Stimulated activated CD8-positive, alpha-beta memory T cell treated with anti-CD3 and anti-CD28 coated beads, Interleukin-7, amount 100 ng/mL, for 48 hours (primary cell): ENCODE measurements at regions not wholly inside any gene's neighbourhood (a gene's known extent, or its start where the extent isn't known, plus 50 kb on each side); places are given as distances from the start of the nearest gene placed in this dataset.

Experiments
- DNase-seq, 2 donors: peaks; one replicate each; pipeline ENCODE4 v3.0.0-alpha.2; 2020; ENCODE audit warnings: low read depth in 1 of 2; ENCODE audit errors: extremely low read depth in 1 of 2

DNA sequence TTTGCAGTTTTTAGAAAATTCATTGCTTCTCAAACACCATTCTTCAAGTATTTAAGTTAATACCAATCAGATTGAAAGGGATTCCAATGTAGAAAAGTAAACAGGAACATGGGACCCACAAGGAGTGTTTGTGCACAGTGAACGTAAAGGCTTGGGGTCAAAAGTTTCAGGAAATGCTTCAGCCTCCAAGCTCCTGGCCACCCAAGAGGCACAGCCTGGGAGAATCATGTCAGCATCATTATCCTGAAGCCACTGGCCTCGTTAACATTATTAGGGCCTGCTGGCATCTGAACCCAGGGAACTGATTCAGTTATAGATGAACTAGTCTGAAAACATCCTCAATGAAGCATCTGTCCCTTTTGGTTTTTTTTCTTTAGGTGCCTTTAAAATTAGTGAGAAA is 122.9 kb downstream of the NXNL2 start:
- DNase-seq = no peak

DNA sequence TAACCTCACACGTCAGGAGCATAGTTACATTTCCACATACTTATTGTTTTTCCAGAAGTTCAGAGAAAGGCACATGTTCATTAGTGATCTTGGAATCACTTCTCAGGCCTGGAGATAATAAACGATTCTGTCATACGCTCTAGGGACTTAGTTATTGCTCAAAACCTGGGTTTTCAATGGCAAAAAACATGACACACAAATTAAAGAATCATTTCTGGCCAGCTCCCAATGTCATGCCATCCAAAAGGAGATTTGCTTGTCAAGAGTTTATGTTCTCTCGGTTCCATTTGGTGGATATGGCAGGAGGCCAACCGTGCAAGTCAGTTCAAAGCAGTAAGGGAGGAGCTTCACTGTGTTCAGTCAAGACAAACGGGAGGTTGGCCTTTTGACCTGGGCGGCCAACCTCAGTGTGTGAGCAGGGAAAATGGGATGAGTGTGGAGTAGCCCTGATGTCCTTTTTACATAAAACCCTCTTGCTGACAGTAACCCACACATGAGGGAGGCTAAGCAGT is 123.4 kb downstream of the NXNL2 start:
- DNase-seq = no peak

DNA sequence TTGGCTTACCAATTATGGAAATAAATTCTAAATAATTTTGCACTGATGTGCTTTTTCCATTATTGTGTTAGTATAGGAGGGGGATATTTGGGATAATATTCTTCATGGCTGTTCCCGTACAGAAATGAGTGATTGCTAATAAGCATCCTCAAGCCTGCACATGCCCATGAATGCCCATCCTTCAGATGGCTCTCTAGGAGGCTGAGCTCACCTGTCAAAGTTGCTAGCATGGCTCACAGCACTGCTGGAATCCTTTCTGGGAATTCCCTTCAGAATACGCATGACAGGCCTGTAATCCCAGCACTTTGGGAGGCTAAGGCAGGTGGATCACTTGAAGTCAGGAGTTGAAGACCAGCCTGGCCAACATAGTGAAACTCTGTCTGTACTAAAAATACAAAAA is 124.1 kb downstream of the NXNL2 start:
- no peak for DNase-seq

DNA sequence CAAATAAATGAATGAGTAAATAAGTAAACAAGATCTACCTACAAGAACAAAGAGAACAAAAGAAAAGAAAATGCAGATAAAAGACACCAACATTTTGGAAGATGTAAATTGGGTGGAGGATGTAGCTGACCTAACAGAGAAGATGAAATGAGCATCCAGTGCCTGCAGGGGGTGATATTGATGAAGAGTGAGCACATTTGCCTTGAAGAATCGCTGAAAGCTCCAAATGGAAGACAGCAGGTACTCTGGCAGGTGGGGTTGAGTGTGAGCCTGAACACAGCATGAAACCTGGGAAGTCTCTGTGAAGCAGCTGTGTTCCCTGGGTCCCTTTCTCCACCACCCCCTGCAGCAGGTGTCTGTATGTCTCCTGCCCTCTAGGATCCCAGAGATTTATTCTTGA is 125.6 kb downstream of the NXNL2 start:
- no peak for DNase-seq

DNA sequence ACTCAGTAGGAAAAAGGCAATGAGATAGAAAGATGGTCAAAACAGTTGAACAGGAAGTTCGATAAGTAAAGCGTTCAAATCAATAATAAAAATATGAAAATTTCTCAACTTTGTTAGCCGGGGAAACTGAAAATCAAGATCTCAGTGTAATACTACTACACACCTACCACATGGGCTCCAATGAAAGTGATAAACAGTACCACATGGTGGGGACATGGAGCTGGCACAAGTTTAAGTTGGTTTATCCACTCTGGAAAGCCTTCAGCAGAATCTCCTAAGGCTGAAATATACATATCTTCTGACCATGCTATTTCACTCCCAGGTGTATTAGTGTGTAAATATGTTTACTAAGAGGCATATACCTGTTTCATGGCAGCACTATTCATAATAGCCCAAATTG is 126.8 kb downstream of the NXNL2 start:
- DNase-seq = no peak

DNA sequence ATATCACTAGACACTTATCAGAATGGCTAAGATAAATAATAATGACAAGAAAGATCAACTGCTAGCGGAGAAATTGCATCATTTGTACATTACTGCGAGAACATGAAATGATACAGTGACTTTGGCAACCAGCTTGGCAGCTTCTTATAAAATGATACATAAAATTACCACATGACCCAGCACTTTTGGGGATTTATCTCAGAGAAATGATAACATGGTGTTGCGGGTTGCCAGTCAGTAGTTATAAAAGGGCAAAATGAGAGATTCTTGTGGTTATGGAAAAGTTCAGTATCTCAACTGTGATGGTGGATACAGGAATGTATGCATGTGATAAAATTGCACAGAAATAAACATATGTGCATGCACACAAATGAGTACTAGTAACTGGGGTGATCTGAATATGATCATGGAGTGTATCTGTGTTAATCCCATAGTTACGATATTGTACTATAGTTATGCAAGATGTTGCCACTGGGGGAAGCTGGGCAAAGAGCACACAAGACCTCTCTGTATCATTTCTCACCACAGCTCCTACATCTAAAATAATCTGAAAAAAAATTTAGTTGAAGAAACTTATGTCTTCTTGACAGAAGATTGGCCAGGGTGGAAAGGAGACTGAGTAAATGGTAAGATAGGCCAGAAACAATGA is 128.9 kb downstream of the NXNL2 start:
- DNase-seq = no peak

DNA sequence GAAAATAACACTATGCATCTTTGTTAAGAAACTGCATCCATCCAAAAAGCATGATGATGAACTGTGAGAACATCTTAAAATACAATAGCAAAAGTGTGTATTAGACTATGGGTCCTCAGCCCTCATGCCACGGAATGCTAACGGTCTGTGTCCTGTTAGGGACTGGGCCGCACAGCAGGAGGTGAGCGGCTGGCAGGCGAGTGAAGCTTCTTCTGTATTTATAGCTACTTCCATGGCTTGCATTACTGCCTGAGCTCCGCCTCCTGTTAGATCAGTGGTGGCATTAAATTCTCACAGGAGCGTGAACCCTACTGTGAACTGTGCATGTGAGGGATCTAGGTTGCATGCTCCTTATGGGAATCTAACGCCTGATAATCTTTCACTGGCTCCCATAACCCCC is 129.8 kb downstream of the NXNL2 start:
- DNase-seq = no peak

DNA sequence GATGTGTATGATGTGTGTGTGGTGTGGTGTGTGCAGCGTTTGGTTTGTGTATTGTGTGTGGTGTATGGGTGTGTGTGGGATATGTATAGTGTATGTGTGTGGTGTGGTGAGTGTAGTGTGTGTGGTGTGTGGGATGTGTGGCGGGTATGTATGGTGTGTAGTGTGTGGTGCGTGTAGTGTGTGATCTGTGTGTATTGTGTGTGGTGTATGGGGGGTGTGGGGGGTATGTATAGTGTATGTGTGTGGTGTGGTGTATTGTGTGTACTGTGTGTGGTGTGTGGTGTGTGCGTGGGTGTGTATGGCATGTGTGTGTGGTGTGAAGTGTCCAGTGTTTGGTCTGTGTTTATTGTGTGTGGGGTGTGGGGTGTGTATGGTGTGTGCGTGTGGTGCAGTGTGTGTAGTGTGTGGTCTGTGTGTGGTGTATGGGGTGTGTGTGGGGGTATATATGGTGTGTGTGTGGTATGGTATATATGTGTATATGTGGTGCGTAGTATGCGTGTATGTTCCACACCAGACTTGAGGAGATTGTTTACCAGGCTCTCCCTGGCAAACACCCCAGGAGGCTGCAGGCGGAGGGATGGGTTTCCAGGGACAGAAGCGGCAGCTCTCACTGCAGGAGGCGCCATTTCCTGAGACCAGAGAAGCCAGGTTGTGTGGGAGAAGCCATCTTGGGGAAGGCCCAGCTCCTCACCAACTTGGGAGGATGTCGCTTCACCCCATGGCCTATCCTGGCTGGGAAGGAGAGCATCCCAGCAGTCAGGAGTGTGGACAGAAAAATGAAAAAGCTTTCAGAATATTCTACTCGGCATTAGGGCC is 138.1 kb downstream of the NXNL2 start:
- no peak for DNase-seq

DNA sequence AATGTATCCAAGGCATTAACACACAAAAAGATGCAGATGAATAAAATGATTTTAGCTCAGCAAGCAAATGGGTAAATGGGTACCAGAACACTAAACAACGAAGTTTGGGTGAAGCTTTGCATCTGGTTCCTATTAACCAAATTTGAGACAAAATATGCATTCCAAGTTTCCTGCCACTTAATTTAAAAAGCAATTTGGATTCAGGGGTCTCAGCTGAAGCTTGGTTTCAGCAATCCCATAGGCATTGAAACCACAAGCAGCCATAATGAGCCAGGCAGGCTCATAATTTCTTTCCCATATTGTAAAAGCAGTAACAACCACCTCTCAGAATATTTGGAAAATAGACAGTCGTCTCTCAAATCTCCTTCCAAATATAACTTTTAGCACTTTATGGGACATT is 138.9 kb downstream of the NXNL2 start:
- no peak for DNase-seq

DNA sequence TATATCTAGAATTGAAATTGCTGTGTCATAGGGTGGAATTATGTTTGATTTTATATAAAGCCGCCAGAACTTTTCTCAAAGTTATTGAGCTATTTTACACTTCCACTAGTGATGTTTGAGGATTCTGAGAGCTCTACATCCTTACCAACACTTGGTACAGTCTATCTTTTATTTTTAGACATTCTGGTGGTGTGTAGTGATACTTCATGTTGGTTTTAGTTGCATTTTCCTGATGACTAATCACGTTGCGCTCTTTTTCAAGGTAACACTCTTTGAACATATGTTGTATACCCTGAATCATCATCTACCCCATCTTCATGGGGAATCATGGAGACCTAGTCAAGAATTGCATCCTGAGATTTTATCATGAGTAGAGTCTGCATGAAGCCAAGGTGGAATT is 141.7 kb downstream of the NXNL2 start:
- no peak for DNase-seq

DNA sequence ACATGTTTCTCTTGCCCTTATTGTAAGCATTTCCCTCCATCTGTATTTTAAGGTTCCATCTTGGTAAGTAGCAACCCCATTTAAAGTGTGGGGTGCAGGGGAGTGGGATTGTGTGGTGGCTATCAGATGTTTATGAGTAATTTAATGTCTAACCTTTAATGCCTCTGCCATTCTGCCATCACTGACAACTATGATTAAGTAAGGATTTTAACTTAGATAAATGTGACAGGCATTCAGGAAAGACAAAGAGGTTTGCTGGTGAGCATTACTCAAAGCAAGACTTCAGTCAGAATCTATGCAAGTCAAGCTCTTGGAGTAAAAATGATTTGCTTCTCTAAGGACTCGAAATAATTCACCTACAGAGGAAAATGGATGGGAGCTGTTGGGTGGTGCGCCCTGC is 143.0 kb downstream of the NXNL2 start:
- DNase-seq = no peak

DNA sequence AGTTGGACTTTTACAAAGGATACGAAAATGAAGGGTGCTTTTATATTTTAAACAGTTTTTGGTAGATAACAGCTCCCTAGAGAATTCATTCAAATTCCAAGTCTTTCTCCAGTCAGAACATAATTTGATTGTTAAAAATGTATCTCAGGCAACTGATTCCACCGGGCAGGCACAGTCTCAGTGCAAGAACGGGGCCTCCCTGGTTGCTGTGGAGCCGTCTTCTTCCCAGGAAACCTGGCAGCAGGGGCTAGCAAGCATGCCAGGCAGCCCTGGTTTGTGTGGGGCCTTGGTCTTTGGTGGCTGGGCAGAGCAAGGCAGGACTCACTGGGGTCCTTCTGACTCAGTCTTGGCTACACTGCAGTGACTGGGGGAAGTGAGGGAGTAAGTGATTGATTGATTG is 143.5 kb downstream of the NXNL2 start:
- no peak for DNase-seq

DNA sequence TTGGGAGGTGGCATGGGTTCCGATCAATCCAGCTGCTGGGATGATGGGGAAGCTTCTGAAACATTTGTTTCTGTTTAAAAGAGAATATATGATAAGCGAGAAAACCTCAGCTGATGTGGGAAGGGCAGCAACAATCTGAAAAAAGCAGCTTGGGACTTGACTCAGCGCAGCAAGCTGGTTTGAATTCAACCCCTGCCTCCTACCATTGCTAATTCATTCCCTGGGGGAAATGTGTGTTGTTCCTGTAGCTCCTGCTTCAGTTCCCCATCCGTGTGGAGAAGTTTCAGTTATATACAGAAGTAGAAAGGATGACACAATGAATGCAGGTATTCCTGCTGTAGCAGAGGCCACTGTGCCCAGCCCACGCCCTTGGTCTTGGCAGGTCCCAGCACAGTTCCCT is 145.1 kb downstream of the NXNL2 start:
- no peak for DNase-seq

DNA sequence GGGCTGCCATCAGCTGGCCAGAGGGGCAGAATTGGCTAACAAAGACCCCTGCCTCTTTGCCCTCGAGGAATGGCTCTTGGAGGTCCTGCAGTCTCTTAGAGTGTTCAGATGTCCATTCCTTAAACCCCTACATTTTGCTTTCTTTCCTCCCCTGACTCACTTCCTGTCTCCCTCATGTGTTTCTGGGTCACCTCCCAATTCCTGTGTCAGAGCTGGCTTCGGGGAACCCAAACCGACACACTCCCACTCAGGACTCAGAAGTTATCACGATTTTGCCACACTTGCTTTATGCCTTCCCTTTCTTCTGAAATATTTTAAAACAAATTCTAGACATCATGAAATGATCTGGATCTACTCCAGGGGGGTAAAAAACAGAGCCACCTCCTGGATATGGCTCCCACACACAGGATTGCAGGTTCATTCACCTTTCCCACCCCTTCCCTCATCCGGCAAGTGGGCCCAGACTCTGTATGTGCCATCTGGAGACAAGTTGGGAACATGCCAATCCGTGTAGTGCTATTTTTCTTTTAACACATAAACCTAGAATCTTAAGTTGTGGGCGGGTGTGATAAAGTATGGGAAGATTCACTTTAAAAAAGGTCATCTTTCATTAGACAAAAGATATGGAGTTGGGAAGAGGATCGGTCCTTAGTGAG is 145.7 kb downstream of the NXNL2 start:
- DNase-seq = no peak

DNA sequence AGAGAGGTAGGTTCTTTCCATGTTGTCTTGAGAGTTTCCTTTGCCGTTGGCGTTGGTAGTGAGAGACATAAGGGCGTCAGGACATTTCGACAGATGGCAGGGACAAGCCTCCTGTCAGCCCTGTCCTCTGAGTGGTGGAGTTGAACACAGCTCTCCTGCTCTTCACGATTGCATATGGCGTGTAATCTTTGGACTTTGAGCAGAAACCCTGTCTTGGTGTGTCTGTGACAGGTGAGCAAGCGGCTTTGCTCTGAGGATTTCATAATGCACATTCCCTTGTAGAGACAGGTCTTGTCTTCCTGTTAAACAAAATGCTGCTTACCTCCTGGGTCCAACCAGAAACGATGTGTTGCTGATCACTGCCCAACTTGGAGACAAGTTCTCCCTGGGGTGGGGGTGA is 146.5 kb downstream of the NXNL2 start:
- DNase-seq = no peak

DNA sequence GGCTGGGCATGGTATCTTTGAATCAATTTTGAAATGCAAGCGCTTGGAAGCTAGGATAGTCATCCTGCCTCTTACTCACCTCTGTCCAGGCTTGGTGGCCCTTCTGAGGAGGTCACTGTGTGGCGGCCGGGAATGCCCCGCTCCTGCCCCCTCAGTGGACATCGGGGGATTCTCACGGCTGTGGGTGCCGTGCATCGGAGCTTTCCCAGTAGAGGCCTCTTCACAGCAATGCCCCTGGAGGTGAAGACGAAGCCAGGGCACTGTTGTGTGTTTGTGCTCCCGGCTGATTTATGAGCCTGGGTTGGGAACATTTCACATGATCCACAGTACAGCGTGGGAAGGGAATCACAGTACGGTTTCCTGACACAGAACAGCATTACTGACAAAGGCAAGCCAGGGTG is 147.5 kb downstream of the NXNL2 start:
- no peak for DNase-seq

DNA sequence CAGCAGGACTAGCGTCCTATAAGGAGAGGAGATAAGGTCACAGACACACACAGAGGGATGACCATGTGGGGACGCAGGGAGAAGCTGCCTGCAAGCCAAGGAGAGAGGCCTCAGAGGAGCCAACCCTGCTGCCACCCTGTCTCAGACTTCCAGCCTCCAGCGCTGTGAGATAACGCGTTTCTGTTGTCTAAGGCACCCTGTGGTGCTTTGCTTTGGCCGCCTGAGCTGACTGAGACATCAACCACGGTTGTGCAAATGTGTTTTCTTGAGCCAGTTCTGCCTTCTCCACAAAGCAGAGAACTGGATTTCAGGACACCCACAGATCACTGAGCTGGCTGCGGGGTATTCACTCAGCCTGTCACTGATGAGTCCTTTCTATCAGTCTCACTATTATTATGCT is 149.1 kb downstream of the NXNL2 start:
- no peak for DNase-seq

DNA sequence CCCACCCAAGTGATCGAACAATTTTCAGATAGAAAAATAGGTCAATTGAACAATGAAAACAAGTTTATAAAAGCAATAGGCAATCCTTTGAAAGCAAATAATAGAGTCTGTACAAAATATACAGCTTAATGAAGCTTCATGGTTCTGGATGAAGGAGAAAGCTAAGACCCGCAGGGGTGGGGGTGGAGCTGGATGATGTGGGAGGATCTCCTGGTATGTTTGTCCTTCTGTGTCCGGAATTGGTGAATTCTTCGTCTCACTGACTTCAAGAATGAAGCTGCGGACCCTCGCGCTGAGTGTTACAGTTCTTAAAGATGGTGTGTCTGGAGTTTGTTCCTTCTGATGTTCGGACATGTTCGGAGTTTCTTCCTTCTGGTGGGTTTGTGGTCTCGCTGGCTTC is 149.9 kb downstream of the NXNL2 start:
- DNase-seq = no peak

DNA sequence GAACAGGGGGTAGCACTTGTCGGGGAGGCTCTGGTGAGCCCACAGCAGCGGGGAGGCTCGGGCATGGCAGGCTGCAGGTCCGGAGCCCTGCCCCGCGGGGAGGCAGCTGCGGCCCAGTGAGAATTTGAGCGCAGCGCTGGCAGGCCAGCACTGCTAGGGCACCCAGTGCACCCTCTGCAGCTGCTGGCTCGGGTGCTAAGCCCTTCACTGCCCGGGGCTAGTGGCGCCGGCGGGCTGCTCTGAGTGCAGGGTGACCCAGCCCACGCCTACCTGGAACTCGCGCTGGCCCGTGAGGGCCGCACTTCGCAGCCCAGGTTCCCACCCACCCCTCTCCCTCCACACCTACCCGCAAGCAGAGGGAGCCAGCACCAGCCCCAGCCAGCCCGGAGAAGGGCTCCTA is 151.0 kb downstream of the NXNL2 start:
- no peak for DNase-seq

DNA sequence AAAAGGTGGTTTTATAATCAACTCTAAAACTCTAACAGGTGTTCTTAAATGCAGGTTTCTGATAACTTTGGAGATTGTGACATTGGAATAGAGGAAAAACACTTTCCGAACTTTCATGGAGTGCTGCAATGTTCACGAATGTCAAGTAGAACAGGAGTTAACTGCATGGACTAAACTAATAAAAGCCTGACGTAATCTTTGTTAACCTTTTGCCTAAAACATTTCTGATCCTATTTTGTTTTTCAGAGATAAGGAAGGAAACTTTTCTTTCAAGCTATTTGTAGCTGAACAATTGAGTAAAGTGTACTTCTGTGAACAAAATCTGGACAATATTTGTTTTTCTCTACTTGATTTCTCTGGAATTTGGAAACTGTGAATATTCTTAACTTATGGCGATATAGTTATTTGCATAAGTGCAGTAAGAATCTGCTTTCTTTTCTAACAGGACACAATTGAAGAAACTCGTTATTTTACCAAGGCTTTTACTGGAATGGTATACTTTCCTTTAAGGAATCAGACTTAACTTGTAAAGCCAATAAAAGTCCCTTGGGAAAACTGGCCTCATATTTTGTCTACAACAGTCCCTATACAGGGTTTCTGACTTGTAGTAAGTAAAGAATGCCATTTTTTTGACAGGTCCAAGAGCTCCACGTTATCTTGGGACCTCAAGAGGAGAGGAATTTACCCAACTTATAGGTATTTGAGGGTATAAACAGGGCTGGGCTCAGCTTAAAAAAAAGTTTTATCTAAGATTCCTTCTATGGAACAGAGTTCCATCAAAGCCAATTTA is 154.7 kb downstream of the NXNL2 start:
- DNase-seq = no peak

DNA sequence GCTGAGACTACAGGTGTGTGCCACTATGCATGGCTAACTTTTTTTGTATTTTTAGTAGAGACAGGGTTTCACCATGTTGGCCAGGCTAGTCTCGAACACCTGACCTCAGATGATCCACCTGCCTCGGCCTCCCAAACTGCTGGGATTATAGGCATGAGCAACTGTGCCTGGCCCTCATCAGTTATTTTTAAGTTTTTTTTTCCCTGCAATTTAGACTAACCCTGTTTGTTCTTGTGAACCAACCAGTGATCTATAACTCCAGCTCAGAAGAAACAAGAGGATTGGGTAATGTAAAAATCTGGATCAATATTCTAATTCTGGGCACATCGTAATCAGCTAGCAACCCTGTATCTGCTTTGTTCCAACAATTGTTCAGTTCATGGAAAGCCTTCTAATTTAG is 155.7 kb downstream of the NXNL2 start:
- DNase-seq = no peak
